Erythroblast (primary cell): ENCODE measurements at regions not wholly inside any gene's neighbourhood (a gene's known extent, or its start where the extent isn't known, plus 50 kb on each side); places are given as distances from the start of the nearest gene placed in this dataset.

Experiments
- GATA1 ChIP-seq: IDR thresholded peaks from 2 replicates; pipeline ENCODE4 v1.6.1; 2011; ENCODE audit warnings: low read depth, mild to moderate bottlenecking, control low read depth, low read length, moderate library complexity
- POLR2A ChIP-seq: IDR thresholded peaks from 2 replicates; pipeline ENCODE4 v1.6.1; 2011; ENCODE audit warnings: mild to moderate bottlenecking, low read length

- TF ChIP-seq POLR2A (no peak), GATA1 (no peak)
These were observed 153.0 kb upstream of the ANK3 start for GRCh38 chr10:60542657-60543056.
